A673 (cell line): ENCODE measurements at regions not wholly inside any gene's neighbourhood (a gene's known extent, or its start where the extent isn't known, plus 50 kb on each side); places are given as distances from the start of the nearest gene placed in this dataset.

ENCODE experiments used
- BruUV-seq: library from RNA; stranded (reverse); fragments of 400-500 nt; replicated peaks from 2 replicates; lab custom pipeline; 2021; lab: Mats Ljungman, UMichigan
- CTCF ChIA-PET: fragments of 300-600 bp; sonication (Branson Sonifier 250); formaldehyde crosslinking; loops from one replicate; lab custom pipeline; 2022; ENCODE audit warnings: antibody characterized with exemption; lab: Charles Lee
- POLR2A ChIA-PET: fragments of 300-600 bp; sonication (Branson Sonifier 250); formaldehyde crosslinking; loops from one replicate; lab custom pipeline; 2022; ENCODE audit warnings: antibody characterized with exemption; ENCODE audit not compliant: low non-redundant PET; lab: Charles Lee
- DNase-seq: peaks from one replicate; pipeline ENCODE4 v3.0.0-alpha.2; 2015; ENCODE audit warnings: low spot score
- H3K27ac ChIP-seq: fragments of 200-600 bp; sonication (generic); 2 replicates; pipeline ENCODE4 v1.5.1; 2016; ENCODE audit warnings: mixed run types, low read depth, mild to moderate bottlenecking, mixed read lengths, antibody characterized with exemption, low read length; ENCODE audit not compliant: poor library complexity, severe bottlenecking
- H3K27me3 ChIP-seq: fragments of 200-600 bp; sonication (generic); replicated peaks from 2 replicates; pipeline ENCODE4 v1.6.1; 2017; ENCODE audit warnings: mixed run types, low read depth, mild to moderate bottlenecking, mixed read lengths, antibody characterized with exemption, low read length; ENCODE audit not compliant: insufficient read depth, poor library complexity
- H3K36me3 ChIP-seq: fragments of 200-600 bp; sonication (generic); 2 replicates; pipeline ENCODE4 v1.6.1; 2016; ENCODE audit warnings: mixed run types, mild to moderate bottlenecking, mixed read lengths, antibody characterized with exemption, low read length; ENCODE audit not compliant: insufficient read depth, poor library complexity, severe bottlenecking
- H3K4me1 ChIP-seq: fragments of 200-600 bp; sonication (generic); 2 replicates; pipeline ENCODE4 v1.6.1; 2017; ENCODE audit warnings: mixed run types, mild to moderate bottlenecking, mixed read lengths, antibody characterized with exemption, low read length; ENCODE audit not compliant: insufficient read depth, poor library complexity, severe bottlenecking
- H3K4me3 ChIP-seq: fragments of 200-600 bp; sonication (generic); 2 replicates; pipeline ENCODE4 v1.5.1; 2016; ENCODE audit warnings: low read depth, mixed run types, mild to moderate bottlenecking, mixed read lengths, low read length; ENCODE audit not compliant: poor library complexity, severe bottlenecking
- H3K9me3 ChIP-seq: fragments of 200-600 bp; sonication (generic); 2 replicates; pipeline ENCODE4 v1.6.1; 2016; ENCODE audit warnings: mixed run types, low read depth, mild to moderate bottlenecking, mixed read lengths, antibody characterized with exemption, low read length; ENCODE audit not compliant: poor library complexity, severe bottlenecking
- EZH2 ChIP-seq: fragments of 200-600 bp; sonication (generic); IDR thresholded peaks from 2 replicates; pipeline ENCODE4 v1.6.1; 2017; ENCODE audit warnings: borderline replicate concordance, low read depth, mild to moderate bottlenecking, mixed read lengths, antibody characterized with exemption, low read length; ENCODE audit not compliant: poor library complexity, severe bottlenecking
- intact Hi-C: fragments of 100-400 bp; cut with micrococcal nuclease; formaldehyde crosslinking; loops from one replicate; pipeline ENCODE4 v1.10.0; 2022; ENCODE audit not compliant: unreplicated experiment
- TF ChIP-seq, protein P1 (sequence below): fragments of 300-800, 200-600 bp; sonication (generic); conservative IDR thresholded peaks from 2 replicates; pipeline ENCODE4 v1.5.1; 2017; ENCODE audit warnings: low read depth, mild to moderate bottlenecking, antibody characterized with exemption, low read length, moderate library complexity, mixed read lengths

DNA sequence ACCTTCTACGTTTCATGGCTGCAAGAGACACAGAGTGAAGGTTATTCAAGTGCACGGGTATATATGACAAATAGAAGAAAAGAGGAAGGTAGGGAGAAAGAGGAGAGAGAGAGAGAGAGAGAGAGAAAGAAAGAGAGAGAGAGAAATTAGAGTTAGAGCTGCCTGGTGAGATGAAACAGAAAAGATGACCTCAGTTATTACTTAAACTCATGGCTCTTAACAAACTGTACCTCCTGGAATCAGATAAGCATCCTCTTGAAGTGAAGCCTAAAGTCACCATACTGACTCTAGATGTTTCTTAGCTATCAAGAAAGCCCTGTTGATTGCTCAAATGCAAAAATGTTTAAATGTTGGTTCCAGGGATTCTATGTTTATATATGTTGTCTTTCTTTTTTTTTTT is 597.7 kb upstream of the ZP4 start:
- Histone ChIP-seq H3K27me3 (no peaks in the 10 kb centered on the region), H3K36me3 (no peaks in the 10 kb centered on the region), H3K27ac (no peak overlapping the region), H3K4me3 (no peak overlapping the region), H3K9me3 (no peaks in the 10 kb centered on the region), H3K4me1 (no peaks in the 10 kb centered on the region)
- intact Hi-C loops = no loop called here
- CTCF ChIA-PET = no interaction called here
- BruUV-seq = no TSS peak
- POLR2A ChIA-PET = no interaction called here
- TF ChIP-seq, protein P1, sequence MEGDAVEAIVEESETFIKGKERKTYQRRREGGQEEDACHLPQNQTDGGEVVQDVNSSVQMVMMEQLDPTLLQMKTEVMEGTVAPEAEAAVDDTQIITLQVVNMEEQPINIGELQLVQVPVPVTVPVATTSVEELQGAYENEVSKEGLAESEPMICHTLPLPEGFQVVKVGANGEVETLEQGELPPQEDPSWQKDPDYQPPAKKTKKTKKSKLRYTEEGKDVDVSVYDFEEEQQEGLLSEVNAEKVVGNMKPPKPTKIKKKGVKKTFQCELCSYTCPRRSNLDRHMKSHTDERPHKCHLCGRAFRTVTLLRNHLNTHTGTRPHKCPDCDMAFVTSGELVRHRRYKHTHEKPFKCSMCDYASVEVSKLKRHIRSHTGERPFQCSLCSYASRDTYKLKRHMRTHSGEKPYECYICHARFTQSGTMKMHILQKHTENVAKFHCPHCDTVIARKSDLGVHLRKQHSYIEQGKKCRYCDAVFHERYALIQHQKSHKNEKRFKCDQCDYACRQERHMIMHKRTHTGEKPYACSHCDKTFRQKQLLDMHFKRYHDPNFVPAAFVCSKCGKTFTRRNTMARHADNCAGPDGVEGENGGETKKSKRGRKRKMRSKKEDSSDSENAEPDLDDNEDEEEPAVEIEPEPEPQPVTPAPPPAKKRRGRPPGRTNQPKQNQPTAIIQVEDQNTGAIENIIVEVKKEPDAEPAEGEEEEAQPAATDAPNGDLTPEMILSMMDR = no peak
- TF ChIP-seq EZH2 = no peak
- no peak for DNase-seq

DNA sequence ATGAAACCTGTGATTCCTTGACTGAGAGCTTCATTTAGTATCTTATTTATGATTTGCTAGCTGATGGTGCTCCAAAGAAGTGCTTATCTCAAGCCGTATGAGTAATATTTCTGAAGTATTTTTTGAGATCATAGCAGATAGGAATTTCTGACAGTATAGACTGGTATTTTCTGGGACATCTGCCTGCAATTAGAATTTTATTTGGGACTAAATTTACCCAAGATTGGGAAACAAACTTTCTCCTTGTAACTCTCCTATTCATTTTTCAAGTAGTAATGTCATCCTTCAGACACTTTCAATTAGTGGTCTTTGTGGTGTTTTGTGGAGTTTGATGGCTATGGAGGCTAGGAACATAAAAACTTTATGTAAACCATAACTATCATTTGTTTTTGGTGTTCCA is 597.2 kb upstream of the ZP4 start:
- no peaks in the 10 kb centered on the region for H3K36me3 ChIP-seq
- H3K27me3 ChIP-seq = no peaks in the 10 kb centered on the region
- TF ChIP-seq, protein P1 = no peak
- TF ChIP-seq EZH2 = no peak
- ChIA-PET POLR2A (no interaction called here), CTCF (no interaction called here)
- H3K27ac ChIP-seq = no peak overlapping the region
- no peaks in the 10 kb centered on the region for H3K4me1 ChIP-seq
- no peaks in the 10 kb centered on the region for H3K9me3 ChIP-seq
- intact Hi-C loops = no loop called here
- no peak for DNase-seq
- no TSS peak for BruUV-seq
- no peak overlapping the region for H3K4me3 ChIP-seq

DNA sequence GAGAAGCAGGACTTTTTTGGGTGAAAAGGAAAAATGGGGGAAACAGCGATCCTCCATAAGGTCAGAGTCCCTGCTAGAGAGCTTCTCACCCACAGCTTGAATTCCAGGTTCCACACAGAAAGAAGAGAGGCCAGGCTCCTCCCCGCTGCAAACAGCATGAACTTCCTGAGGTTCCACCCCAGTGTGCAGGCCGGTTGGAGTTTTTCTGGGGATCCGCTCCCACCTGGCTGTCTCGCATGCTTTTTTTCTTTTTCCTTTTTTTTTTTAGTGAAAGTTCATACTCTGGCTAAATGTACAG is 595.1 kb upstream of the ZP4 start:
- no TSS peak for BruUV-seq
- ChIA-PET POLR2A (no interaction called here), CTCF (no interaction called here)
- no peak overlapping the region for H3K27ac ChIP-seq
- no peaks in the 10 kb centered on the region for H3K4me1 ChIP-seq
- TF ChIP-seq EZH2 = no peak
- TF ChIP-seq, protein P1 = no peak
- no peaks in the 10 kb centered on the region for H3K9me3 ChIP-seq
- no peaks in the 10 kb centered on the region for H3K27me3 ChIP-seq
- intact Hi-C loops = no loop called here
- H3K36me3 ChIP-seq = no peaks in the 10 kb centered on the region
- H3K4me3 ChIP-seq = no peak overlapping the region
- DNase-seq = no peak
